ENCODE measurements at regions not wholly inside any gene's neighbourhood (a gene's known extent, or its start where the extent isn't known, plus 50 kb on each side); places are given as distances from the start of the nearest gene placed in this dataset.

- H3K27ac ChIP-seq, result no peak overlapping the region
These were observed 253.0 kb upstream of the POU2AF2 start for GRCh38 chr11:110992481-110992880.

GRCh38 chr11:110991661-110992355 is 253.7 kb upstream of the POU2AF2 start:
- no peak for TF ChIP-seq CTCF (IDR thresholded peaks at IDR 0.05)
- Histone ChIP-seq H3K9me3 (no peaks in the 10 kb centered on the region), H3K27me3 (peaks cover 47% of the 10 kb centered on the region), H3K36me3 (no peaks in the 10 kb centered on the region), H3K4me3 (ENCODE audit: low read depth in 1 of 2, low read length in 1 of 2) (no peak overlapping the region), H3K4me1 (ENCODE audit: control insufficient read depth in 1 of 2, insufficient read depth in 1 of 2, low read depth in 1 of 2, low read length in 1 of 2) (no peaks in the 10 kb centered on the region), H3K27ac (no peak overlapping the region)

More at GRCh38 chr11:110992481-110992880, 253.0 kb upstream of the POU2AF2 start:
- Histone ChIP-seq H3K4me1 (ENCODE audit: control insufficient read depth in 1 of 2, insufficient read depth in 1 of 2, low read depth in 1 of 2, low read length in 1 of 2) (no peaks in the 10 kb centered on the region), H3K9me3 (no peaks in the 10 kb centered on the region), H3K27me3 (peaks cover 40% of the 10 kb centered on the region), H3K36me3 (no peaks in the 10 kb centered on the region), H3K4me3 (ENCODE audit: low read depth in 1 of 2, low read length in 1 of 2) (no peak overlapping the region)
- no peak for TF ChIP-seq CTCF (IDR thresholded peaks at IDR 0.05)

- H3K27me3 ChIP-seq, result peaks cover 56% of the 10 kb centered on the region
- H3K36me3 ChIP-seq, result no peaks in the 10 kb centered on the region
- H3K27ac ChIP-seq, result no peak overlapping the region
- no peak for TF ChIP-seq CTCF (IDR thresholded peaks at IDR 0.05)
- no peaks in the 10 kb centered on the region for H3K4me1 ChIP-seq (ENCODE audit: control insufficient read depth in 1 of 2, insufficient read depth in 1 of 2, low read depth in 1 of 2, low read length in 1 of 2)
- H3K9me3 ChIP-seq, result no peaks in the 10 kb centered on the region
- H3K4me3 ChIP-seq (ENCODE audit: low read depth in 1 of 2, low read length in 1 of 2), result no peak overlapping the region
These were observed 255.2 kb upstream of the POU2AF2 start for GRCh38 chr11:110990311-110990710.

- Histone ChIP-seq H3K27me3 (peaks cover 56% of the 10 kb centered on the region), H3K9me3 (no peaks in the 10 kb centered on the region), H3K4me3 (ENCODE audit: low read depth in 1 of 2, low read length in 1 of 2) (no peak overlapping the region), H3K4me1 (ENCODE audit: control insufficient read depth in 1 of 2, insufficient read depth in 1 of 2, low read depth in 1 of 2, low read length in 1 of 2) (no peaks in the 10 kb centered on the region), H3K27ac (no peak overlapping the region), H3K36me3 (no peaks in the 10 kb centered on the region)
- TF ChIP-seq CTCF (IDR thresholded peaks at IDR 0.05), result no peak
These were observed 255.9 kb upstream of the POU2AF2 start for GRCh38 chr11:110989428-110990133.

- Histone ChIP-seq H3K27me3 (peaks cover 55% of the 10 kb centered on the region), H3K4me1 (ENCODE audit: control insufficient read depth in 1 of 2, insufficient read depth in 1 of 2, low read depth in 1 of 2, low read length in 1 of 2) (no peaks in the 10 kb centered on the region), H3K27ac (no peak overlapping the region), H3K4me3 (ENCODE audit: low read depth in 1 of 2, low read length in 1 of 2) (no peak overlapping the region), H3K9me3 (no peaks in the 10 kb centered on the region), H3K36me3 (no peaks in the 10 kb centered on the region)
- no peak for TF ChIP-seq CTCF (IDR thresholded peaks at IDR 0.05)
These were observed 256.9 kb upstream of the POU2AF2 start for GRCh38 chr11:110988671-110989070.
